GM23338 (cell line): ENCODE measurements at regions not wholly inside any gene's neighbourhood (a gene's known extent, or its start where the extent isn't known, plus 50 kb on each side); places are given as distances from the start of the nearest gene placed in this dataset.
A peak's percentile ranks its signal among the peaks of the same experiment; 100 is the strongest.

ENCODE experiments used
- ATAC-seq: fragments of 200-7000 bp; cut with Tn5 transposase; 3 replicates; pipeline ENCODE4 v1.9.1; 2020
- DNase-seq: peaks from one replicate; pipeline ENCODE4 v3.0.0-alpha.2; 2015; ENCODE audit warnings: low spot score
- H2AFZ ChIP-seq: fragments of 200-600 bp; sonication (generic); 2 replicates; pipeline ENCODE4 v1.8.0; 2016; ENCODE audit warnings: antibody characterized with exemption, mild to moderate bottlenecking, moderate library complexity
- H3F3A ChIP-seq: fragments of 200-600 bp; sonication (generic); replicated peaks from 2 replicates; pipeline ENCODE4 v1.8.0; 2017; ENCODE audit warnings: antibody characterized with exemption, mixed run types, low read depth
- H3K27ac ChIP-seq: fragments of 200-600 bp; sonication (generic); 2 replicates; pipeline ENCODE4 v1.6.1; 2016; ENCODE audit warnings: low read depth
- H3K27me3 ChIP-seq: fragments of 200-600 bp; sonication (generic); 2 replicates; pipeline ENCODE4 v1.8.0; 2016; ENCODE audit warnings: mild to moderate bottlenecking, mixed run types, moderate library complexity; ENCODE audit not compliant: insufficient read depth
- H3K36me3 ChIP-seq: fragments of 200-600 bp; sonication (generic); 2 replicates; pipeline ENCODE4 v1.8.0; 2016; ENCODE audit warnings: mild to moderate bottlenecking; ENCODE audit not compliant: insufficient read depth
- H3K4me1 ChIP-seq: fragments of 200-600 bp; sonication (generic); 2 replicates; pipeline ENCODE4 v1.8.0; 2016; ENCODE audit warnings: mild to moderate bottlenecking, moderate library complexity; ENCODE audit not compliant: insufficient read depth
- H3K4me2 ChIP-seq: fragments of 200-600 bp; sonication (generic); 2 replicates; pipeline ENCODE4 v1.7.1; 2017; ENCODE audit warnings: mixed run types
- H3K4me3 ChIP-seq: fragments of 200-600 bp; sonication (generic); 2 replicates; pipeline ENCODE4 v1.6.1; 2016; ENCODE audit warnings: mixed run types
- H3K79me2 ChIP-seq: fragments of 200-600 bp; sonication (generic); replicated peaks from 2 replicates; pipeline ENCODE4 v1.8.0; 2017; ENCODE audit warnings: mild to moderate bottlenecking; ENCODE audit not compliant: insufficient read depth
- H3K9me2 ChIP-seq: fragments of 200-600 bp; sonication (generic); 2 replicates; pipeline ENCODE4 v1.8.0; 2017; ENCODE audit not compliant: insufficient read depth
- H4K20me1 ChIP-seq: fragments of 200-600 bp; sonication (generic); replicated peaks from 2 replicates; pipeline ENCODE4 v1.8.0; 2017; ENCODE audit warnings: mild to moderate bottlenecking; ENCODE audit not compliant: insufficient read depth
- H3K27ac Mint-ChIP-seq: 2 replicates; pipeline ENCODE4 v1.8.0; 2020; ENCODE audit warnings: inconsistent platforms, mild to moderate bottlenecking, moderate library complexity, mixed read lengths
- H3K27me3 Mint-ChIP-seq: 3 replicates; pipeline ENCODE4 v1.8.0; 2022; ENCODE audit warnings: low read depth, mild to moderate bottlenecking, moderate library complexity, mixed read lengths, inconsistent platforms; ENCODE audit not compliant: insufficient read depth, poor library complexity
- H3K36me3 Mint-ChIP-seq: 3 replicates; pipeline ENCODE4 v1.8.0; 2021; ENCODE audit warnings: low read depth, mild to moderate bottlenecking, inconsistent platforms, moderate library complexity, mixed read lengths
- H3K4me1 Mint-ChIP-seq: 3 replicates; pipeline ENCODE4 v1.8.0; 2020; ENCODE audit warnings: mild to moderate bottlenecking, inconsistent platforms, mixed read lengths
- H3K4me3 Mint-ChIP-seq: 3 replicates; pipeline ENCODE4 v1.8.0; 2021; ENCODE audit warnings: moderate library complexity, mild to moderate bottlenecking, inconsistent platforms, mixed read lengths
- H3K9me3 Mint-ChIP-seq: 3 replicates; pipeline ENCODE4 v1.8.0; 2020; ENCODE audit warnings: moderate library complexity, mild to moderate bottlenecking, inconsistent platforms, mixed read lengths
- EZH2 ChIP-seq: fragments of 200-600 bp; sonication (generic); IDR thresholded peaks from one replicate; pipeline ENCODE4 v1.8.0; 2017; ENCODE audit warnings: antibody characterized with exemption, mild to moderate bottlenecking, low read depth; ENCODE audit not compliant: unreplicated experiment
- EZH2phosphoT487 ChIP-seq: fragments of 200-600 bp; sonication (generic); IDR thresholded peaks from one replicate; pipeline ENCODE4 v1.8.1; 2018; ENCODE audit warnings: antibody characterized with exemption; ENCODE audit not compliant: unreplicated experiment
- JUNB ChIP-seq: IDR thresholded peaks from one replicate; pipeline ENCODE4 v1.6.1; 2016; ENCODE audit warnings: antibody characterized with exemption; ENCODE audit not compliant: unreplicated experiment
- NANOG ChIP-seq: IDR thresholded peaks from 2 replicates; pipeline ENCODE4 v1.6.1; 2016; ENCODE audit warnings: antibody characterized with exemption, borderline replicate concordance
- POLR2AphosphoS5 ChIP-seq: IDR thresholded peaks from 2 replicates; pipeline ENCODE4 v1.6.1; 2016; ENCODE audit warnings: antibody characterized with exemption, low read depth
- STAT1 ChIP-seq: IDR thresholded peaks from one replicate; pipeline ENCODE4 v1.6.1; 2016; ENCODE audit warnings: antibody characterized with exemption; ENCODE audit not compliant: unreplicated experiment
- ZNF114 ChIP-seq: fragments of 250-450 bp; sonication (Bioruptor Pico); IDR thresholded peaks from 2 replicates; pipeline ENCODE4 v1.5.0; 2020; ENCODE audit warnings: mild to moderate bottlenecking, moderate library complexity
- ZNF331 ChIP-seq: fragments of 250-450 bp; sonication (Bioruptor Pico); IDR thresholded peaks from 2 replicates; pipeline ENCODE4 v1.5.0; 2020; ENCODE audit warnings: low read depth, mild to moderate bottlenecking, moderate library complexity
- TF ChIP-seq, protein P1 (sequence below), 2 experiments: fragments of 200-600 bp in 1 of 2; sonication (generic) in 1 of 2; conservative IDR thresholded peaks; 2 replicates each; pipeline versions ENCODE4 v1.5.1 to v1.6.1; 2016 to 2017; ENCODE audit warnings: antibody characterized with exemption in 2 of 2, low read depth in 2 of 2, mild to moderate bottlenecking in 2 of 2, moderate library complexity in 1 of 2
- TF ChIP-seq, protein P2 (sequence below): IDR thresholded peaks from 2 replicates; pipeline ENCODE4 v1.6.1; 2016; ENCODE audit warnings: antibody characterized with exemption
- TF ChIP-seq, protein P3 (sequence below): IDR thresholded peaks from one replicate; pipeline ENCODE4 v1.6.1; 2018; ENCODE audit warnings: antibody characterized with exemption; ENCODE audit not compliant: unreplicated experiment

DNA sequence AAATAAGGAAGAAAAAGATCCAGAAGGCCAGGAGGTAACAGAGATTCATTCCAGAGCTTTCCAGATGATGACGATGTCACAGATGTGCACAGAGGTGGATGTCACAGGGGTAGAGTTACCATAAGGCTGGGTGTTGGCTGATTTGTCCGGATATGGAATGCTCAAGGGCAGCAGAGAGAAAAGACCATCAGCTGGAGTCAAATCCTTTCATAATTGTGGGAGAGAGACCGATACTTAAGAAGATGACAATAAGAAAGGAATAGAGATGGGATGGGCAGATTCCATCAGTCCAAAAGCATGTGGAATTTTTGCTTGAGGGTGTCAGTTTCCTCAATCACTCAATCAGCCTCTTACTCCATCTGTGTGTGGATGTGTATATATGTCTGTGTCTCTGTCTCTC is 150.4 kb downstream of the CENPC start:
- Mint-ChIP-seq H3K9me3 (no peaks in the 10 kb centered on the region), H3K4me1 (no peaks in the 10 kb centered on the region), H3K27ac (no peak overlapping the region), H3K4me3 (no peak overlapping the region), H3K36me3 (no peaks in the 10 kb centered on the region), H3K27me3 (no peaks in the 10 kb centered on the region)
- Histone ChIP-seq H2AFZ (no peak overlapping the region), H4K20me1 (no peaks in the 10 kb centered on the region), H3K4me3 (no peak overlapping the region), H3K79me2 (no peaks in the 10 kb centered on the region), H3K4me1 (0 out of 2 replicates have a peak, but pooled peaks cover 3% of the 10 kb centered on the region), H3F3A (no peaks in the 10 kb centered on the region), H3K27ac (no peak overlapping the region), H3K9me2 (no peaks in the 10 kb centered on the region), H3K27me3 (no peaks in the 10 kb centered on the region), H3K4me2 (no peak overlapping the region), H3K36me3 (no peaks in the 10 kb centered on the region)
- ATAC-seq = no peak
- no peak for DNase-seq
- no peak for TF ChIP-seq ZNF331 (CRISPR knock-in tag)
- TF ChIP-seq, protein P1, sequence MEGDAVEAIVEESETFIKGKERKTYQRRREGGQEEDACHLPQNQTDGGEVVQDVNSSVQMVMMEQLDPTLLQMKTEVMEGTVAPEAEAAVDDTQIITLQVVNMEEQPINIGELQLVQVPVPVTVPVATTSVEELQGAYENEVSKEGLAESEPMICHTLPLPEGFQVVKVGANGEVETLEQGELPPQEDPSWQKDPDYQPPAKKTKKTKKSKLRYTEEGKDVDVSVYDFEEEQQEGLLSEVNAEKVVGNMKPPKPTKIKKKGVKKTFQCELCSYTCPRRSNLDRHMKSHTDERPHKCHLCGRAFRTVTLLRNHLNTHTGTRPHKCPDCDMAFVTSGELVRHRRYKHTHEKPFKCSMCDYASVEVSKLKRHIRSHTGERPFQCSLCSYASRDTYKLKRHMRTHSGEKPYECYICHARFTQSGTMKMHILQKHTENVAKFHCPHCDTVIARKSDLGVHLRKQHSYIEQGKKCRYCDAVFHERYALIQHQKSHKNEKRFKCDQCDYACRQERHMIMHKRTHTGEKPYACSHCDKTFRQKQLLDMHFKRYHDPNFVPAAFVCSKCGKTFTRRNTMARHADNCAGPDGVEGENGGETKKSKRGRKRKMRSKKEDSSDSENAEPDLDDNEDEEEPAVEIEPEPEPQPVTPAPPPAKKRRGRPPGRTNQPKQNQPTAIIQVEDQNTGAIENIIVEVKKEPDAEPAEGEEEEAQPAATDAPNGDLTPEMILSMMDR (conservative IDR thresholded peaks at IDR 0.05; ENCODE audit: low read depth in 2 of 2) = no peak
- TF ChIP-seq POLR2AphosphoS5 = no peak
- no peak for TF ChIP-seq JUNB
- TF ChIP-seq NANOG = no peak
- TF ChIP-seq EZH2 = no peak
- TF ChIP-seq EZH2phosphoT487 = no peak
- no peak for TF ChIP-seq STAT1
- TF ChIP-seq, protein P2, sequence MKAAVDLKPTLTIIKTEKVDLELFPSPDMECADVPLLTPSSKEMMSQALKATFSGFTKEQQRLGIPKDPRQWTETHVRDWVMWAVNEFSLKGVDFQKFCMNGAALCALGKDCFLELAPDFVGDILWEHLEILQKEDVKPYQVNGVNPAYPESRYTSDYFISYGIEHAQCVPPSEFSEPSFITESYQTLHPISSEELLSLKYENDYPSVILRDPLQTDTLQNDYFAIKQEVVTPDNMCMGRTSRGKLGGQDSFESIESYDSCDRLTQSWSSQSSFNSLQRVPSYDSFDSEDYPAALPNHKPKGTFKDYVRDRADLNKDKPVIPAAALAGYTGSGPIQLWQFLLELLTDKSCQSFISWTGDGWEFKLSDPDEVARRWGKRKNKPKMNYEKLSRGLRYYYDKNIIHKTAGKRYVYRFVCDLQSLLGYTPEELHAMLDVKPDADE = no peak
- TF ChIP-seq ZNF114 = no peak

DNA sequence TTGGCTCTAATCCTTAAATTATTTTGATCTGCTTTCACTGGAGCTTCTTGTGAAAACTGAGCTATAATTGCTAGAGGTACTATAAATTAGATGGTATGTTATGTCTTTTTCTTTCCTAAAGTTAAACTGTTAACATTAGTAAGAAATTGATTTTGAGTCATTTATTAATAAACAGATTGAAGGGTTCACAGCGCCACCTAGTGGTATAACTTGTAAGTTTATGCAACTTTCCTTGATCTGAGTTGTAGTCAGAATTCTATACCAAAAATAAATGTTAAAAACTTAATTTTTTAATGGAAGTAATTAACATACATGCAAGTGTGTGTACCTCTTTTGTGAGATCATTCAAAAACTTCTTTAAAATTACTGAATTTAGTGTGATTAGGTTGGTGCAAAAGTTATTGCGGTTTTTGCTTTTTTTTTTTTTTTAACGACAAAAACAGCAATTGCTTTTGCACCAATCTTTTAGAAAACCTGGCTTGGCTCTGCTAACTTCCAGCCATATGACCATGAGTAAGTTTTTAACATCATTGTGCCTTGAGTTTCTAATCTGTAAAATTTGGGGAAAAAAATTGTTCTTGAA is 151.5 kb downstream of the CENPC start:
- Histone ChIP-seq H3K79me2 (no peaks in the 10 kb centered on the region), H3K9me2 (no peaks in the 10 kb centered on the region), H3K27ac (no peak overlapping the region), H3K4me1 (peaks cover 11% of the 10 kb centered on the region), H3F3A (no peaks in the 10 kb centered on the region), H4K20me1 (no peaks in the 10 kb centered on the region), H3K4me2 (no peak overlapping the region), H3K36me3 (no peaks in the 10 kb centered on the region), H3K27me3 (no peaks in the 10 kb centered on the region), H2AFZ (no peak overlapping the region), H3K4me3 (no peak overlapping the region)
- H3K36me3 Mint-ChIP-seq = no peaks in the 10 kb centered on the region
- H3K9me3 Mint-ChIP-seq = no peaks in the 10 kb centered on the region
- DNase-seq = peak; percentile 67
- no peak overlapping the region for H3K4me3 Mint-ChIP-seq
- ATAC-seq = no peak
- TF ChIP-seq STAT1 (no peak), EZH2 (no peak)
- TF ChIP-seq, protein P3, sequence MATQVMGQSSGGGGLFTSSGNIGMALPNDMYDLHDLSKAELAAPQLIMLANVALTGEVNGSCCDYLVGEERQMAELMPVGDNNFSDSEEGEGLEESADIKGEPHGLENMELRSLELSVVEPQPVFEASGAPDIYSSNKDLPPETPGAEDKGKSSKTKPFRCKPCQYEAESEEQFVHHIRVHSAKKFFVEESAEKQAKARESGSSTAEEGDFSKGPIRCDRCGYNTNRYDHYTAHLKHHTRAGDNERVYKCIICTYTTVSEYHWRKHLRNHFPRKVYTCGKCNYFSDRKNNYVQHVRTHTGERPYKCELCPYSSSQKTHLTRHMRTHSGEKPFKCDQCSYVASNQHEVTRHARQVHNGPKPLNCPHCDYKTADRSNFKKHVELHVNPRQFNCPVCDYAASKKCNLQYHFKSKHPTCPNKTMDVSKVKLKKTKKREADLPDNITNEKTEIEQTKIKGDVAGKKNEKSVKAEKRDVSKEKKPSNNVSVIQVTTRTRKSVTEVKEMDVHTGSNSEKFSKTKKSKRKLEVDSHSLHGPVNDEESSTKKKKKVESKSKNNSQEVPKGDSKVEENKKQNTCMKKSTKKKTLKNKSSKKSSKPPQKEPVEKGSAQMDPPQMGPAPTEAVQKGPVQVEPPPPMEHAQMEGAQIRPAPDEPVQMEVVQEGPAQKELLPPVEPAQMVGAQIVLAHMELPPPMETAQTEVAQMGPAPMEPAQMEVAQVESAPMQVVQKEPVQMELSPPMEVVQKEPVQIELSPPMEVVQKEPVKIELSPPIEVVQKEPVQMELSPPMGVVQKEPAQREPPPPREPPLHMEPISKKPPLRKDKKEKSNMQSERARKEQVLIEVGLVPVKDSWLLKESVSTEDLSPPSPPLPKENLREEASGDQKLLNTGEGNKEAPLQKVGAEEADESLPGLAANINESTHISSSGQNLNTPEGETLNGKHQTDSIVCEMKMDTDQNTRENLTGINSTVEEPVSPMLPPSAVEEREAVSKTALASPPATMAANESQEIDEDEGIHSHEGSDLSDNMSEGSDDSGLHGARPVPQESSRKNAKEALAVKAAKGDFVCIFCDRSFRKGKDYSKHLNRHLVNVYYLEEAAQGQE = no peak
- TF ChIP-seq, protein P1 (conservative IDR thresholded peaks at IDR 0.05; ENCODE audit: low read depth in 2 of 2) = peak in 1 of 2 experiments; percentile 97; a peak in 3 of 4 replicates
- H3K27ac Mint-ChIP-seq = no peak overlapping the region
- no peaks in the 10 kb centered on the region for H3K27me3 Mint-ChIP-seq
- peaks cover 6% of the 10 kb centered on the region for H3K4me1 Mint-ChIP-seq
